ENCODE measurements at regions not wholly inside any gene's neighbourhood (a gene's known extent, or its start where the extent isn't known, plus 50 kb on each side); places are given as distances from the start of the nearest gene placed in this dataset.

DNA sequence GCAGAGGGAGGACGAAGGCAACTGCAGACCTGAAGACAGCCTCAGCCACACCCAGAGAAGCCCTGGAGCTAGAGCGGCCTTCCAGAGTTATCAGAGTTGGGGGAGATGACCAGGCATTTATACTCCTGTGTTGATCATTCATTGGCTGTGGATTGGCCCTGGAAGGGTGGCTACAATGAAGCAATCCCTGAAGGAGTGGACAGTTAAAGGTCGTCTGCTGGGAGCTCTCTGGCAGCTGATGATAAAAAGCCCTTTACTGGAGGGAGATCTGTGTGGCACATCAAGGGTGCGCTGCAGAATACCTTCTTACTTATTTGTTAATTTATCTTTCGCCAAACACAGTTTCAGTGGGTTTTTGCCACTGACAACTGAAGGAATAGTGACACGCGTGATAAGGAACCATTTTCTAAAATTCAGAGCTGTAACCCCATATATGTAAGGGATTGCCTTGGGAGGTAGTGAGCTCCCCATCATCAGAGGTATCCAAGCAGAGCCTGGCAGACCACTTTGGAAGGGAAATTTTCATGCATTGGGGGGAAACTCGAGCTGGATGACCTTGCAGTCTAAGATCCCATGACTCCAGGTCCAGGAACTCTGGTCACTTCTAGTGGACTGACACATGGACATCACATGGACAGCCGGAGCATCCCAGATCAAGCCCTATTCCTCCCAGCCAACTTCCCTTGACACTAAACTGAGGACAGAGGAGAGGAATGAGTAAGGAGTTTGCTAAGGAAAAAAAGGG, 126.4 kb upstream of the GADD45A start:
- Histone ChIP-seq H3K9me2 (ENCODE audit: insufficient read depth) (no peaks in the 10 kb centered on the region), H3K4me1 (ENCODE audit: control insufficient read depth in 1 of 2, insufficient read depth in 2 of 2, low read length in 2 of 2) (peaks cover 8 to 32% of the 10 kb centered on the region in 2 experiments; a peak in 3 of 4 replicates), H4K20me1 (ENCODE audit: insufficient read depth) (no peaks in the 10 kb centered on the region), H2AFZ (ENCODE audit: low read depth, low read length, poor library complexity, severe bottlenecking) (peak overlapping the region; percentile 97), H3K27ac (ENCODE audit: low read depth, low read length) (no peak overlapping the region), H3K79me2 (ENCODE audit: insufficient read depth, low read length) (no peaks in the 10 kb centered on the region), H3K9ac (ENCODE audit: low read length) (peak overlapping the region; percentile 16), H3K27me3 (ENCODE audit: insufficient read depth, low read length) (no peaks in the 10 kb centered on the region), H3K4me2 (ENCODE audit: low read length) (peak overlapping the region; percentile 60), H3K9me3 (ENCODE audit: control insufficient read depth in 1 of 2, insufficient read depth in 1 of 2, low read depth in 1 of 2, low read length in 2 of 2) (no peaks in the 10 kb centered on the region), H3K36me3 (ENCODE audit: control insufficient read depth in 1 of 2, insufficient read depth in 2 of 2, low read length in 2 of 2) (no peaks in the 10 kb centered on the region), H3K4me3 (replicated peaks in 1 of 2; ENCODE audit: low read depth in 1 of 2, low read length in 2 of 2) (peak overlapping the region; percentile 18 to 29; a peak in 3 of 4 replicates)
- ChIA-PET CTCF (interaction anchor here (1.2 to 1.8 kb wide), 3 partner anchors 12 to 201 kb away, joined by 3 to 7 read pairs (median 4); no protein-coding TSS in a partner anchor), RAD21 (ENCODE audit: low non-redundant PET in 1 of 2, low total read pairs in 2 of 2, uncharacterized antibody in 2 of 2, unreplicated experiment in 2 of 2) (no interaction called here), POLR2A (no interaction called here)
- no peak for ATAC-seq
- TF ChIP-seq EZH2phosphoT487 (IDR thresholded peaks at IDR 0.05; ENCODE audit: borderline replicate concordance), result no peak
- TF ChIP-seq, protein P1, sequence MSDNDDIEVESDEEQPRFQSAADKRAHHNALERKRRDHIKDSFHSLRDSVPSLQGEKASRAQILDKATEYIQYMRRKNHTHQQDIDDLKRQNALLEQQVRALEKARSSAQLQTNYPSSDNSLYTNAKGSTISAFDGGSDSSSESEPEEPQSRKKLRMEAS (IDR thresholded peaks at IDR 0.05), result peak; percentile 39
- intact Hi-C loops (cut with micrococcal nuclease), result no loop called here
- BruUV-seq (replicated peaks), result no TSS peak
- DNase-seq (ENCODE audit: low read depth, low spot score), result no peak

GRCh38 chr1:67559222-67559700, 125.7 kb upstream of the GADD45A start:
- Histone ChIP-seq H4K20me1 (ENCODE audit: insufficient read depth) (no peaks in the 10 kb centered on the region), H3K27me3 (ENCODE audit: insufficient read depth, low read length) (no peaks in the 10 kb centered on the region), H3K9me2 (ENCODE audit: insufficient read depth) (no peaks in the 10 kb centered on the region), H3K4me2 (ENCODE audit: low read length) (peak overlapping the region; percentile 60), H3K9me3 (ENCODE audit: control insufficient read depth in 1 of 2, insufficient read depth in 1 of 2, low read depth in 1 of 2, low read length in 2 of 2) (no peaks in the 10 kb centered on the region), H3K4me1 (ENCODE audit: control insufficient read depth in 1 of 2, insufficient read depth in 2 of 2, low read length in 2 of 2) (peaks cover 8 to 32% of the 10 kb centered on the region in 2 experiments; a peak in 3 of 4 replicates), H3K4me3 (replicated peaks in 1 of 2; ENCODE audit: low read depth in 1 of 2, low read length in 2 of 2) (peak overlapping the region; percentile 18 to 29), H3K36me3 (ENCODE audit: control insufficient read depth in 1 of 2, insufficient read depth in 2 of 2, low read length in 2 of 2) (no peaks in the 10 kb centered on the region), H3K27ac (ENCODE audit: low read depth, low read length) (no peak overlapping the region; the same call in 1 of the 2 replicates), H3K9ac (ENCODE audit: low read length) (peak overlapping the region; percentile 16), H3K79me2 (ENCODE audit: insufficient read depth, low read length) (no peaks in the 10 kb centered on the region), H2AFZ (ENCODE audit: low read depth, low read length, poor library complexity, severe bottlenecking) (peak overlapping the region; percentile 97)
- ChIA-PET RAD21 (ENCODE audit: low non-redundant PET in 1 of 2, low total read pairs in 2 of 2, uncharacterized antibody in 2 of 2, unreplicated experiment in 2 of 2) (no interaction called here), CTCF (interaction anchor here (2.9 kb wide), 1 partner anchor 194 kb away, joined by 15 read pairs; no protein-coding TSS in a partner anchor), POLR2A (no interaction called here)
- intact Hi-C loops (cut with micrococcal nuclease), result no loop called here
- BruUV-seq (replicated peaks), result no TSS peak
- DNase-seq (ENCODE audit: low read depth, low spot score) (no peak), ATAC-seq (peak; percentile 70)
- no peak for TF ChIP-seq SIN3A (IDR thresholded peaks at IDR 0.05; ENCODE audit: low read depth)
- no peak for TF ChIP-seq FOSL1 (IDR thresholded peaks at IDR 0.05; ENCODE audit: low read depth)
- TF ChIP-seq, protein P1 (IDR thresholded peaks at IDR 0.05), result peak; percentile 23; the same call in 1 of the 2 replicates
- TF ChIP-seq, protein P2, sequence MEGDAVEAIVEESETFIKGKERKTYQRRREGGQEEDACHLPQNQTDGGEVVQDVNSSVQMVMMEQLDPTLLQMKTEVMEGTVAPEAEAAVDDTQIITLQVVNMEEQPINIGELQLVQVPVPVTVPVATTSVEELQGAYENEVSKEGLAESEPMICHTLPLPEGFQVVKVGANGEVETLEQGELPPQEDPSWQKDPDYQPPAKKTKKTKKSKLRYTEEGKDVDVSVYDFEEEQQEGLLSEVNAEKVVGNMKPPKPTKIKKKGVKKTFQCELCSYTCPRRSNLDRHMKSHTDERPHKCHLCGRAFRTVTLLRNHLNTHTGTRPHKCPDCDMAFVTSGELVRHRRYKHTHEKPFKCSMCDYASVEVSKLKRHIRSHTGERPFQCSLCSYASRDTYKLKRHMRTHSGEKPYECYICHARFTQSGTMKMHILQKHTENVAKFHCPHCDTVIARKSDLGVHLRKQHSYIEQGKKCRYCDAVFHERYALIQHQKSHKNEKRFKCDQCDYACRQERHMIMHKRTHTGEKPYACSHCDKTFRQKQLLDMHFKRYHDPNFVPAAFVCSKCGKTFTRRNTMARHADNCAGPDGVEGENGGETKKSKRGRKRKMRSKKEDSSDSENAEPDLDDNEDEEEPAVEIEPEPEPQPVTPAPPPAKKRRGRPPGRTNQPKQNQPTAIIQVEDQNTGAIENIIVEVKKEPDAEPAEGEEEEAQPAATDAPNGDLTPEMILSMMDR (IDR thresholded peaks at IDR 0.05 in 2 of 3, conservative IDR thresholded peaks at IDR 0.05 in 1 of 3; ENCODE audit: borderline replicate concordance in 1 of 3, insufficient read depth in 1 of 3, low read depth in 2 of 3, low read length in 2 of 3), result no peak
- peak; percentile 36 for TF ChIP-seq TCF7L2 (IDR thresholded peaks at IDR 0.05; ENCODE audit: borderline replicate concordance, extremely low read depth, insufficient read depth, insufficient read length)
- TF ChIP-seq SRF (IDR thresholded peaks at IDR 0.05; ENCODE audit: low read depth), result no peak
